Effector memory CD8-positive, alpha-beta T cell (primary cell): ENCODE measurements at regions not wholly inside any gene's neighbourhood (a gene's known extent, or its start where the extent isn't known, plus 50 kb on each side); places are given as distances from the start of the nearest gene placed in this dataset.
"Not testable (repeated sequence)": the region's sequence is repeated elsewhere in the genome, so short reads cannot be mapped to it uniquely, and the experiment has no call there.

Experiments used
- ATAC-seq: fragments of 150-1000 bp; cut with Tn5 transposase; replicated peaks from 2 replicates; pipeline ENCODE4 v1.10.0; 2021; ENCODE audit warnings: mild to moderate bottlenecking, moderate library complexity
- DNase-seq, 3 experiments: peaks; one replicate each; pipeline ENCODE4 v3.0.0; 2021
- H3K27ac Mint-ChIP-seq, 2 donors: one replicate each; pipeline ENCODE4 v1.8.0; 2022; ENCODE audit warnings: mild to moderate bottlenecking in 2 of 2, mixed read lengths in 2 of 2, moderate library complexity in 2 of 2
- H3K27me3 Mint-ChIP-seq, 2 donors: one replicate each; pipeline ENCODE4 v1.8.0; 2022; ENCODE audit warnings: mixed read lengths in 2 of 2
- H3K36me3 Mint-ChIP-seq: one replicate; pipeline ENCODE4 v1.8.0; 2022; ENCODE audit warnings: mild to moderate bottlenecking, moderate library complexity, mixed read lengths; ENCODE audit not compliant: insufficient read depth
- H3K4me1 Mint-ChIP-seq, 2 donors: one replicate each; pipeline ENCODE4 v1.8.0; 2022; ENCODE audit warnings: low read depth in 2 of 2, mixed read lengths in 2 of 2
- H3K4me3 Mint-ChIP-seq, 2 donors: one replicate each; pipeline ENCODE4 v1.8.0; 2022; ENCODE audit warnings: mild to moderate bottlenecking in 2 of 2, mixed read lengths in 2 of 2, moderate library complexity in 2 of 2
- H3K9me3 Mint-ChIP-seq, 2 donors: one replicate each; pipeline ENCODE4 v1.8.0; 2022; ENCODE audit warnings: mixed read lengths in 2 of 2

DNA sequence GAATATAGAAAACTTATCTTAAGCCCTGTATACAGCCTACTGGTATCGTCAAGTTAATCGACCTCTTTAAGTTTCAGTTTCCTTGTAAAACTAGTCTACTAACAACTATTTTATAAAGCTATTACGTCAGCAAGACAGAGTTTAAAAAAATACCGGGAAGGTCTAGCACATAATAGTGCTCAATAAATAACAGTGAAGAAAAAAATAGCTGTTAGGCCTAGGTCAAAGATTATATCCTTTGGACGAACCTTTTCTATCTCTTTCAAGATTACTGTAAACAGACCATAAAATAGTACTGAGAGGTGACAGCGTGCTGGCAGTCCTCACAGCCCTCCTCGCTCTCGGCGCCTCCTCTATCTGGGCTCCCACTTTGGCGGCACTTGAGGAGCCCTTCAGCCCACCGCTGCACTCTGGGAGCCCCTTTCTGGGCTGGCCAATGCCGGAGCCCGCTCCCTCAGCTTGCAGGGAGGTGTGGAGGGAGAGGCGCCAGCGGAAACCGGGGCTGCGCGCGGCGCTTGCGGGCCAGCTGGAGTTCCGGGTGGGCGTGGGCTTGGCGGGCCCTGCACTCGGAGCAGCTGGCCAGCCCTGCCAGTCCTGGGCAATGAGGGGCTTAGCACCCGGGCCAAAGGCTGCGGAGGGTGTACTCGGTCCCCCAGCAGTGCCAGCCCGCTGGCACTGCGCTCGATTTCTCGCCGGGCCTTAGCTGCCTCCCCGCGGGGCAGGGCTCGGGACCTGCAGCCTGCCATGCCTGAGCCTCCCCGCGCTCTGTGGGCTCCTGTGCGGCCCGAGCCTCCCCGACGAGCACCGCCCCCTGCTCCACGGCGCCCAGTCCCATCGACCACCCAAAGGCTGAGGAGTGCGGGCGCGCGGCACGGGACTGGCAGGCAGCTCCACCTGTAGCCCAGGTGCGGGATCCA, 119.1 kb upstream of the HSF2 start:
- H3K27ac Mint-ChIP-seq, result not testable (repeated sequence)

DNA sequence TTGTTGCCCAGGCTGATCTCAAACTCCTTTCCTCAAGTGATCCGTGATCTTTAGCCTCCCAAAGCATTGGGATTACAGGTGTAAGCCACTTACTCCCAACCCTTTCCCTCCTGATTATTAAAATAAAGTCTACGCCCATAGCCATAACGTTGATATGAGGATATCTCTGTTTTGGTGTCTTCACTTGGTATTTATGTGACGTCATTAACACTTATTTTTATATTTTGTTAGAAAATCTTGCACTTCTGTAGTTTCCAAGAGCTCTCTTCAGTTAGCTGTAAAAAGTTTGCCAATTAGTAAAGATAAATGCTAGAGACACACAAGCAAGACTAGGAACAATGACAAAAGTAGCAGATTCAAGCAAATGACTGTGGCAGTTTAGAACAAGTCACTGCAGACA, 115.6 kb upstream of the HSF2 start:
- ATAC-seq (no peak), DNase-seq (no peak)
- H3K36me3 Mint-ChIP-seq, result no peaks in the 10 kb centered on the region
- H3K4me3 Mint-ChIP-seq, result no peak overlapping the region
- H3K9me3 Mint-ChIP-seq, result no peaks in the 10 kb centered on the region
- H3K27me3 Mint-ChIP-seq, result no peaks in the 10 kb centered on the region
- no peaks in the 10 kb centered on the region for H3K4me1 Mint-ChIP-seq
- no peak overlapping the region for H3K27ac Mint-ChIP-seq

More for the DNA sequence above, 119.1 kb upstream of the HSF2 start:
- H3K27me3 Mint-ChIP-seq, H3K9me3 Mint-ChIP-seq, H3K4me3 Mint-ChIP-seq, H3K36me3 Mint-ChIP-seq, DNase-seq, H3K4me1 Mint-ChIP-seq, ATAC-seq: not testable (repeated sequence)

DNA sequence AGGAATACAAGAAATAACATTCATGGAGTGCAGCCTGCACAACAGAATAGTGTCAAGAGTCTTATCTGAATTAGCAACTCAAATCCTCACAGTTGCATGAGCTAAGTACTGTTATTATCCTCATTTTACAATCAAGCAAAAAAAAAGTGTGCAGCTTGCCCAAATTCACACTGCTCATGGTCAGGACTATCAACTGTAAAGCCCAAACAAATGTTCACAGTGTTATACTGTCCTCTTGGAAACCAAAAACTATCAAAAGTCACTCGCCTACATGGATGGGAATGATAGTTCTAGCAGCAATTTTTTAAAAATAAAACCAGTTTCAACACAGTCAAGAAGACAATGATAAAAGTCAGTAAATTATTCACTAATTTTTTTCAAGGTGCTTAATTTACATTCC, 114.6 kb upstream of the HSF2 start:
- ATAC-seq, result no peak
- no peak overlapping the region for H3K4me3 Mint-ChIP-seq
- no peaks in the 10 kb centered on the region for H3K36me3 Mint-ChIP-seq
- H3K4me1 Mint-ChIP-seq, result no peaks in the 10 kb centered on the region
- no peaks in the 10 kb centered on the region for H3K9me3 Mint-ChIP-seq
- H3K27me3 Mint-ChIP-seq, result no peaks in the 10 kb centered on the region
- no peak for DNase-seq
- no peak overlapping the region for H3K27ac Mint-ChIP-seq

DNA sequence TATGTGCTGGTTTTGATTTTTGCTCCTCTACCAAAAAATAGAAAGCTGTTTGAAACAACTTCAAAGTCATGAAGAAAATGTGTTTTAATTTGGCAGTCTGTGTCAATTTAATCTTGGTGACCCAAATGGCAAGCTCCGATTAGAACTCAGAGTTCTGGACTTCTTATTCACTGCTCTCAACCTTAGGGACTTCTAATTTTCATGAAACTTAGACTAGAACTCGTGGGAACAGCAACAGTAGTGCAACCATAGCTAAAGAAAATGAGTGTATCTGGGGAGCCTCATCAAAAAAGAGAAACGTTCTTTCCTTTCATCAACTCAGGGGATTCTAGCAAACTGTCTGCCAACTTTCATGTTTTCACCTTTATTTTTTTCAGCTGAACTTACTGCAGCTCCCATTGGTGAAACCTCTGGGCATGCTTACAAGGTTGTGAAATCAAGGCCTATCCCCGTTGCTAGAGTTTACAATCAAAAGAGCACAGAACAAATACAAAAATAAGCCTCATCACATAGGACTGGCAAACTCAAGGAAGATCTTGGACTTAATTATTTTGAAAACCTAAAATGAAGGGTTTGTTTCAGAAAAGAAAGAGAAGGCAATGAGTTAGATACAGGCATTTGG, 114.0 kb upstream of the HSF2 start:
- no peaks in the 10 kb centered on the region for H3K4me1 Mint-ChIP-seq
- no peak for ATAC-seq
- H3K27me3 Mint-ChIP-seq, result no peaks in the 10 kb centered on the region
- H3K27ac Mint-ChIP-seq, result no peak overlapping the region
- no peaks in the 10 kb centered on the region for H3K9me3 Mint-ChIP-seq
- H3K4me3 Mint-ChIP-seq, result no peak overlapping the region
- DNase-seq, result no peak
- no peaks in the 10 kb centered on the region for H3K36me3 Mint-ChIP-seq

DNA sequence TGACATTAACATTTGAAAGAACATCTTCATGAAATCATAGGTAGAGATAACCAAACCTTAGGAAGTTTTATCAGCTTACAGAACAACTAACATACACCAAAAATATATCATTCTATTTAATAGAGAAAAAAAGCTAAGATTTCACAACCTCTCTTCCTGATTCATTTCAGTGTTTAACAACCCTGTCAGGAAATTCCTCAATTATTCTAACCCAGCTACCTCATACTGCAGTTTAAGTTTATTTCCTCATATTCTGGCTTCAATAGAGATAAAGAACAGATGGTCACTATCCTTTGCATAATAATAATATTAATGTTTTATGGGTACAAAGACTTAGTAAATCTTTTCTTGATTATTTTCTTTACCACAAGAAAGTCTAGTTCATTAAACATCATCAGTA, 112.9 kb upstream of the HSF2 start:
- H3K36me3 Mint-ChIP-seq, result no peaks in the 10 kb centered on the region
- H3K27me3 Mint-ChIP-seq, result no peaks in the 10 kb centered on the region
- no peak overlapping the region for H3K27ac Mint-ChIP-seq
- no peak for DNase-seq
- H3K9me3 Mint-ChIP-seq, result no peaks in the 10 kb centered on the region
- ATAC-seq, result no peak
- H3K4me3 Mint-ChIP-seq, result no peak overlapping the region
- H3K4me1 Mint-ChIP-seq, result no peaks in the 10 kb centered on the region

DNA sequence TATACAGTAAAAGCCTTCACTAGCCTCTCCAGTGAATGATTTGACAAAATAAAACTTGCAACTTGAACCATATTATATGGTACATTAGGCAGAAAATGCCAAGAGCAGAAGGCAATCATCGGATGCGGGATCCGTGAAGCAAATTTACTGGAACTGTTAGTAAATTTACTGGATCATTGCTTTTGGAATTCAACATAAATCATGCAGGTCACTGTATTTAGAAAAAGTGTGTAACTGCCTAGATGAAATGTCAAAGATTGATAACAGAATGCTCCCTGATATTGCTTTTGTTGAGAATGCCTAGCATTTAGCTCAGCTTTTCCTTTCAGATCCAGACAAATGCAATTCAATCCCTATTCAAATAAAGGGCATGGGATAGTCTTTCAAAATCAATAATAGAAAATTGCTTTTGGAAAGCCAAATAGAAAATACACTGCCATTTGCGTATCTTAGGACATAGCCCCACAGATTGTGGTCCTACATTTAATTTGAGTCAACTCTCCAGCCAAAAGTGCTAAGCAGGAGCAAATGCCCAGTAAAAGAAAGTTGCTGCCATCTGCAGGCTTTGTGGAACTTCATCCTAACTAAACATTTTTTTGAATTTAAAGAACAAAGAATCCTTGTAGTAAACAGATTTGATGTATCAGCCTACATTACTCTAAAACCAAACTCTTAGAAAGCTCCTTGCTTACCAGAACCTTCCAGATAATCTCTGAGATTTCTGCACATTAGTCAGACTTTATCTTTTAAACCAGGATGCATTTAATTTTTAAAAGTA, 109.5 kb upstream of the HSF2 start:
- no peak for ATAC-seq
- no peaks in the 10 kb centered on the region for H3K36me3 Mint-ChIP-seq
- no peak overlapping the region for H3K27ac Mint-ChIP-seq
- H3K27me3 Mint-ChIP-seq, result no peaks in the 10 kb centered on the region
- no peak for DNase-seq
- no peaks in the 10 kb centered on the region for H3K4me1 Mint-ChIP-seq
- no peak overlapping the region for H3K4me3 Mint-ChIP-seq
- no peaks in the 10 kb centered on the region for H3K9me3 Mint-ChIP-seq

DNA sequence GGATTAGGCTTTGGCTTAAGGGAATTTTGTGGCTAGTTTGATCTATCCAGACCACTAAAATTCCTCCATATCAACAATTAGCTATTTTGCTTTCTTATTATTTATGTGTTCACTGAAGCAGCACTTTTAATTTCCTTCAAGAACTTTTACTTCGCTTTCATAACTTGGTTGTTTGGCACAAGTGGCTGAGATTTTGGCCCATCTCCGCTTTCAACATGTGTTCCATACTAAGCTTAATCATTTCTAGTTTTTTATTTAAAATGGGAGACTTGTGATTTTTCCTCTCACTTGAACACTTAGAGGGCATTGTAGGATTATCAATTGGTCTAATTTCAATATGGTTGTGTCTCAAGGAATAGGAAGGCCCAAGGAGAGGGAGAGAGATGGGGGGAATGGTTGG, 102.4 kb upstream of the HSF2 start:
- no peaks in the 10 kb centered on the region for H3K27me3 Mint-ChIP-seq
- no peaks in the 10 kb centered on the region for H3K9me3 Mint-ChIP-seq
- DNase-seq (no peak), ATAC-seq (no peak)
- H3K27ac Mint-ChIP-seq, result no peak overlapping the region
- H3K36me3 Mint-ChIP-seq, result no peaks in the 10 kb centered on the region
- no peaks in the 10 kb centered on the region for H3K4me1 Mint-ChIP-seq
- no peak overlapping the region for H3K4me3 Mint-ChIP-seq

DNA sequence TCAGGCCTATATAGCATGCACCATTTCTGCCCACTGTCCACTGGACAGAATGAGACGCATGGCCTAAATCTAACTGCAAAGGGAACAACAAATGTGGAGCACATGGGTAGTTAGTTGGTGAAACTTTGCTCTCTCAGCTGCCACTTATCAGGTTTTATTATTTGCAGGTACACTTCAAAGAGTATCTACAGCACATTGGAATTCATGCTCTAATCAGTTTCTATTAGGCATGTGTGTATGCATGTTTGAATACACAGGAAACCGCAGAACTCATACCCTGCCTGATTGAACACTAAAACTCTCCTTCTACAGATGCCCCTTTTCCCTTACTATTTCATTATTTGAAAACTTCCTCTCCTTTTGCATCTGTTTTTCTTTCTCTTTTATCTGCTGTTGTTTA, 97.4 kb upstream of the HSF2 start:
- H3K36me3 Mint-ChIP-seq, result no peaks in the 10 kb centered on the region
- DNase-seq, result no peak
- no peaks in the 10 kb centered on the region for H3K4me1 Mint-ChIP-seq
- H3K27ac Mint-ChIP-seq, result no peak overlapping the region
- ATAC-seq, result no peak
- H3K27me3 Mint-ChIP-seq, result no peaks in the 10 kb centered on the region
- peaks cover 0 to 7% of the 10 kb centered on the region in 2 donors for H3K9me3 Mint-ChIP-seq
- no peak overlapping the region for H3K4me3 Mint-ChIP-seq

DNA sequence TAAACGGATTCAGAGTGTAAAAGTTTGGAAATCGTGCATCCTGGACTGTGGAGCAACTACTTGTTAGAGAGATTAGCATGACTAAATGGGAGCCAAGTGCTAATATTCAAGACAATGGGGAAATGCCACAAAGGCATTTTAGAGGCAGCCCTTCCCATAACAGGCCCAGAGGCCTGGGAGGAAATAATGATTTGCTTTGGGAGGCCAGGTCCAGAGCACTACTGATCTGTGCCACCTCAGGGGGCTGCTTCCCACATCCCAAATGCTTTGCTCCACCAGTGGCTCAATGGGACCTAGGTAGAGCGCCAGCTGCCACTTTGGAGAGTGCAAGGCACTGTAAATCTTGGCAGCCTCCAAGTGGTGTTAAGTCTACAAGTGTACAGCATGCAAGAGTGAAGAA, 91.9 kb upstream of the HSF2 start:
- ATAC-seq (no peak), DNase-seq (no peak)
- H3K27ac Mint-ChIP-seq, result no peak overlapping the region
- H3K36me3 Mint-ChIP-seq, result no peaks in the 10 kb centered on the region
- peaks cover 0 to 11% of the 10 kb centered on the region in 2 donors for H3K9me3 Mint-ChIP-seq
- no peak overlapping the region for H3K4me3 Mint-ChIP-seq
- H3K27me3 Mint-ChIP-seq, result no peaks in the 10 kb centered on the region
- H3K4me1 Mint-ChIP-seq, result no peaks in the 10 kb centered on the region

DNA sequence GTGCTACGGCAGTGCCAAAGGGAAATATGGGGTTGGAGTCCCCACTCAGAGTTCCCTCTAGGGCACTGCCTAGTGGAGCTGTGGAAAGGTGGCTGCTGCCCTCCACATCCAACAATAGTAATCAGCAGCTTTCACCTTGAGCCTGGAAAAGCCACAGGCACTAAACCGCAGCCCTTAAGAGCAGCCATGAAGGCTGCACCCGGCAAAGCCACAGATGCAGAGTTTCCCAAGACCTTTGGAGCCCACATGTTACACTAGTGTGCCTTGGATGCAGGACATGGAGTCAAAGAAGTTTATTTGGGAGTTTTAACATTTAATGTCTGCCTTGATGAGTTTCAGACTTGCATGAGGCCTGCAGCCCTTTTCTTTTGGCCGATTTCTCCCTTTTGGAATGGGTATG, 91.4 kb upstream of the HSF2 start:
- H3K27me3 Mint-ChIP-seq, result peaks cover 0 to 4% of the 10 kb centered on the region in 2 donors
- DNase-seq (no peak), ATAC-seq (no peak)
- H3K36me3 Mint-ChIP-seq, result no peaks in the 10 kb centered on the region
- H3K4me3 Mint-ChIP-seq, result no peak overlapping the region
- no peak overlapping the region for H3K27ac Mint-ChIP-seq
- no peaks in the 10 kb centered on the region for H3K4me1 Mint-ChIP-seq
- peaks cover 0 to 11% of the 10 kb centered on the region in 2 donors for H3K9me3 Mint-ChIP-seq

DNA sequence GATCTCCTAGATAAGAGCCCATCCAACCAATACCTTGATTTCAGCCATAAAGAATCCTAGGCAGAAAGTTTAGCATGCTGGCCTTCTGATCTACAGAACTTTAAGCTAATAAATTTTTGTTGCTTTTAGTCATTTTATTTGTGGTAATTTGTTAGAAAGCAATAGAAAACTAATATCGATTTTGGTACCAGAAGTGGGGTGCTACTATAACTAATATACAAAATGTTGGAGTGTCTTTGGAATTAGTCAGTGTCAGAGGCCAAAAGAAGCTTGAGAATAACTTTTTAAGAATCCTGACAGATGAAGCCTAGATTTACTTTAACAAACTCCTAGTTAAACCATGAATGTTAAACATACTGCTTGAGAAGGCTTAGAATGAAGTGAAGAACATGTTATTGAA, 83.6 kb upstream of the HSF2 start:
- Mint-ChIP-seq H3K27me3 (peaks cover 0 to 10% of the 10 kb centered on the region in 2 donors), H3K9me3 (peaks cover 1 to 11% of the 10 kb centered on the region in 2 donors), H3K36me3 (no peaks in the 10 kb centered on the region), H3K4me3 (no peak overlapping the region), H3K4me1 (no peaks in the 10 kb centered on the region), H3K27ac (no peak overlapping the region)
- no peak for DNase-seq
- ATAC-seq, result no peak

DNA sequence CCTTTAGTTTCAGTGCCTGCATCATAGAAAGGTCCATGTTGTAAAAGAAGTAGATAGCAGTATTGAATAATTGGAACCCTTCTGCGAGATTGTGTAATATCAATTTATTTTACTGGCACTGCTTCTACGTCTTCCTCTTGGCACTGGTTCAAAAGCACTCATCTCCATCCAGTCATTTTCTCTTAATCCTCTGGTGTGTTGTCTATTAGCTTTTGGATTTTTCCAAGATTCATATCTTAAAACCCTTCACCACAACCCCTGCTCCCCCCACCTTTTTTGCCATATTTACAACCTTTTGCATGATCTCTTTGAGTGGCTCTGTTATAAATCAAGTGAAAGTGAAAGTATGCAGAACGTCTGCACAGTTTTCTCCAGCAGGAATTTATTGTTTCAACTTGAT, 76.6 kb upstream of the HSF2 start:
- DNase-seq (no peak), ATAC-seq (no peak)
- Mint-ChIP-seq H3K4me3 (peak overlapping the region; percentile 70 to 79), H3K27me3 (no peaks in the 10 kb centered on the region), H3K27ac (peak overlapping the region; percentile 52 to 66), H3K36me3 (no peaks in the 10 kb centered on the region), H3K4me1 (peaks cover 8 to 14% of the 10 kb centered on the region in 2 donors), H3K9me3 (no peaks in the 10 kb centered on the region)

DNA sequence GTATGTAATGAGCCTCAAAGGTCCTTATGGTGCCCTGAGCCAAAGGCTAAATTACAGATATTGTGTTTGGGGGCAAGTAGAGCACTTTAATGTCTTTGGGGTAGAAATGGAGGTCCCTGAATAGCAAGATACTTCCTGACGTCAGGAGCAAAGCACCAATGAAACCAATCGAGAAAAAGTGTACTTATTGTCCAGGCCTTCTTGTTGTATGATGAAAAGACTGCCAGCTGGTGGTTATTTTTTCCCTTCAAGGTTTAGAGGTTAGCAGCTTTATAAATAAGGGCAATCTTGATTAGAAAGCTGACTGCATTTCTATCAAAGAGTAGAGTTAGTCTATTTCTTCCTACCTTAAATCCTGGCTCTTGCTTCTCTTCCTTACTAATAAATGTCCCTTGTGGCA, 76.1 kb upstream of the HSF2 start:
- no peak for DNase-seq
- no peaks in the 10 kb centered on the region for H3K9me3 Mint-ChIP-seq
- ATAC-seq, result no peak
- peak overlapping the region; percentile 70 to 79 for H3K4me3 Mint-ChIP-seq
- H3K36me3 Mint-ChIP-seq, result no peaks in the 10 kb centered on the region
- H3K4me1 Mint-ChIP-seq, result peaks cover 8 to 14% of the 10 kb centered on the region in 2 donors
- H3K27ac Mint-ChIP-seq, result peak overlapping the region; percentile 52 to 66
- no peaks in the 10 kb centered on the region for H3K27me3 Mint-ChIP-seq
